Kidney (tissue), 13 donors: ENCODE measurements at regions not wholly inside any gene's neighbourhood (a gene's known extent, or its start where the extent isn't known, plus 50 kb on each side); places are given as distances from the start of the nearest gene placed in this dataset.

Experiments used
- DNase-seq, 5 donors: peaks; one replicate each; pipeline ENCODE4 v3.0.0-alpha.2; 2013 to 2020
- FAIRE-seq: peaks from 2 replicates; lab custom pipeline; 2012; peaks lifted over from hg19 to GRCh38; lab: Jason Lieb, UNC
- H3K27ac ChIP-seq, 2 donors: one replicate each; pipeline ENCODE4 v1.7.0; 2013; ENCODE audit warnings: low read depth in 2 of 2, low read length in 2 of 2, inconsistent platforms in 1 of 2
- H3K27me3 ChIP-seq: one replicate; pipeline ENCODE4 v1.7.1; 2013; ENCODE audit warnings: low read length, inconsistent platforms; ENCODE audit not compliant: control insufficient read depth, insufficient read depth
- H3K36me3 ChIP-seq, 3 donors: one replicate each; pipeline versions ENCODE4 v1.7.0 to v1.7.1; 2013; ENCODE audit warnings: low read length in 3 of 3, control low read depth in 1 of 3, inconsistent platforms in 1 of 3; ENCODE audit not compliant: insufficient read depth in 3 of 3, control insufficient read depth in 2 of 3
- H3K4me1 ChIP-seq, 3 donors: one replicate each; pipeline versions ENCODE4 v1.7.0 to v1.7.1; 2013; ENCODE audit warnings: low read length in 3 of 3, inconsistent platforms in 1 of 3, low read depth in 1 of 3; ENCODE audit not compliant: control insufficient read depth in 2 of 3, insufficient read depth in 2 of 3
- H3K4me3 ChIP-seq, 3 donors: one replicate each; pipeline versions ENCODE4 v1.7.0 to v1.8.1; 2013; ENCODE audit warnings: low read length in 3 of 3, control low read depth in 1 of 3, inconsistent platforms in 1 of 3
- H3K9ac ChIP-seq, 3 donors: one replicate each; pipeline versions ENCODE4 v1.7.0 to v1.7.1; 2013; ENCODE audit warnings: low read length in 3 of 3, control low read depth in 1 of 3, inconsistent platforms in 1 of 3
- H3K9me3 ChIP-seq, 3 donors: one replicate each; pipeline versions ENCODE4 v1.7.0 to v1.7.1; 2013; ENCODE audit warnings: low read length in 3 of 3, control low read depth in 1 of 3, inconsistent platforms in 1 of 3; ENCODE audit not compliant: control insufficient read depth in 2 of 3, insufficient read depth in 1 of 3
- CTCF ChIP-seq: IDR thresholded peaks from 3 replicates; pipeline ENCODE4 v1.5.1; 2012; ENCODE audit warnings: mild to moderate bottlenecking, moderate library complexity, borderline replicate concordance; ENCODE audit not compliant: insufficient read depth; ENCODE audit errors: extremely low read depth
- intact Hi-C: fragments of 100-400 bp; cut with DNase I; formaldehyde crosslinking; loops from one replicate; pipeline ENCODE4 v1.11.1; 2022
- donor health status: control.
- donor health status: control.
- donor health status: control.
- donor health status: control.
- donor health status: control.
- donor health status: DM: yes; HTN: yes; CAD: no.
- donor health status: Normal renal cell carcinoma (clear cell type).

GRCh38 chr14:22449600-22449905 lies 139.5 kb downstream of the DAD1 start:
- Histone ChIP-seq H3K27me3 (no peaks in the 10 kb centered on the region), H3K36me3 (no peaks in the 10 kb centered on the region), H3K4me1 (no peaks in the 10 kb centered on the region), H3K4me3 (no peak overlapping the region), H3K27ac (no peak overlapping the region), H3K9me3 (no peaks in the 10 kb centered on the region), H3K9ac (no peak overlapping the region)
- FAIRE-seq (no peak), DNase-seq (no peak)
- intact Hi-C loops, result no loop called here
- TF ChIP-seq CTCF, result no peak

- H3K9ac ChIP-seq, result no peak overlapping the region
- no peaks in the 10 kb centered on the region for H3K36me3 ChIP-seq
These were observed 140.0 kb downstream of the DAD1 start for GRCh38 chr14:22448905-22449599.

GRCh38 chr14:22448035-22448904 lies 140.8 kb downstream of the DAD1 start:
- Histone ChIP-seq H3K4me3 (no peak overlapping the region), H3K36me3 (no peaks in the 10 kb centered on the region), H3K9me3 (no peaks in the 10 kb centered on the region), H3K27me3 (no peaks in the 10 kb centered on the region), H3K9ac (no peak overlapping the region), H3K27ac (no peak overlapping the region), H3K4me1 (no peaks in the 10 kb centered on the region)
- FAIRE-seq, result no peak
- intact Hi-C loops, result no loop called here
- no peak for TF ChIP-seq CTCF
- DNase-seq, result no peak

More at GRCh38 chr14:22448905-22449599, 140.0 kb downstream of the DAD1 start:
- Histone ChIP-seq H3K27me3 (no peaks in the 10 kb centered on the region), H3K4me1 (no peaks in the 10 kb centered on the region), H3K9me3 (no peaks in the 10 kb centered on the region), H3K4me3 (no peak overlapping the region), H3K27ac (no peak overlapping the region)
- no peak for TF ChIP-seq CTCF
- intact Hi-C loops, result no loop called here
- FAIRE-seq (no peak), DNase-seq (no peak)
